ENCODE measurements at regions not wholly inside any gene's neighbourhood (a gene's known extent, or its start where the extent isn't known, plus 50 kb on each side); places are given as distances from the start of the nearest gene placed in this dataset.
A peak's percentile ranks its signal among the peaks of the same experiment; 100 is the strongest.
"Not testable (repeated sequence)": the region's sequence is repeated elsewhere in the genome, so short reads cannot be mapped to it uniquely, and the experiment has no call there.

GRCh38 chr4:9008407-9008806, 136.8 kb upstream of the HMX1 start:
- DNase-seq; H3K4me1 Mint-ChIP-seq (ENCODE audit: low read depth); H3K36me3 Mint-ChIP-seq (ENCODE audit: low read depth); H3K4me3 Mint-ChIP-seq; H3K27me3 Mint-ChIP-seq (ENCODE audit: insufficient read depth); H3K9me3 Mint-ChIP-seq; H3K27ac Mint-ChIP-seq: not testable (repeated sequence)

DNA sequence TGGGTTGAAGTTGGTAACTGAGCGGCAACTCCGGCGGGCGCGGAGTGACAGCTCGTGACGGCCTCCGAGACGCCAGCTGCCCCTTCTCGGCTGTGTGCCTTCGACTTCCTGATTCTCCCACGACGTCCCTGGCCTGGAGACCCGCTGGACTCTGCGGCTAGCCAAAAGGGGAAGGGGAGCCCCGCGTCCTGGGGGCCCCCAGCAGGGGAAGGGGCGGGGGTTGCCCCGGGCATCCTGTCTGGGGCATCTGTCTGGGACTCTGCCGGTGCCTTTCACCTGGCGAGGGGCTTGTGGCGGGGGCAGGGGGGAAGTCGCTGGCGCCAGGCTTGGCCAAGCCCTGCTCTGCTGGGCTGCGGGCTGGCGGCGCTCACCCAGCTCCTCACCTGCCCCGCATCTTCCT, 129.5 kb upstream of the HMX1 start:
- DNase-seq; H3K9me3 Mint-ChIP-seq; H3K36me3 Mint-ChIP-seq (ENCODE audit: low read depth); H3K4me1 Mint-ChIP-seq (ENCODE audit: low read depth); H3K27ac Mint-ChIP-seq; H3K4me3 Mint-ChIP-seq: not testable (repeated sequence)
- H3K27me3 Mint-ChIP-seq (ENCODE audit: insufficient read depth): peaks cover 25% of the 10 kb centered on the region

DNA sequence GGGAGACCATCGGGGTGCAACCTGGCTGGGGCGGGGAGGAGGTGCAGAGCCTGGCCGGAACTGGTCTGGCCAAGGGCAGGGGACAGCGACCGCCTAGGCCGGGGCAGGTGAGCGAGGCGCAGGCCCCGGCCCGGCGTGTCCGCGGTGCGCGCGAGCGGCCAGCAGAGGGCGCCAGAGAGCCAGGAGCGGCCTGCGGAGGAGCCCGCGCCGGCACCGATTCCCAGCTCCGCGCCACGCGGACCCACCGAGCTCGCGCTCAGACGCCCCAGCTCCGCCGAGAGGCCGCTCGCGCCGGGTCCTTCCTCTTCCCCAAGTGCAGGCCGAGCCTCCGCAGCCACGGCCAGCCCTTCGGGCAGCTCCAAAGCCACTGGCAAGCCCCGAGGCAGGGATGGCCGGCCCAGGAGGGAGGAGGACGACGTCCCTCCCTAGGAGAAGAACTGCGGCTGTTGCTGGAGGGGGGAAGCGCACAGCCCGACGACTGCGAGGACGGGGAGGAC, 128.9 kb upstream of the HMX1 start:
- H3K4me3 Mint-ChIP-seq: not testable (repeated sequence)
- H3K27me3 Mint-ChIP-seq (ENCODE audit: insufficient read depth): peaks cover 25% of the 10 kb centered on the region

GRCh38 chr4:8992981-8993380, 121.3 kb upstream of the HMX1 start:
- H3K9me3 Mint-ChIP-seq; H3K4me3 Mint-ChIP-seq; DNase-seq; H3K4me1 Mint-ChIP-seq (ENCODE audit: low read depth); H3K36me3 Mint-ChIP-seq (ENCODE audit: low read depth); H3K27ac Mint-ChIP-seq; H3K27me3 Mint-ChIP-seq (ENCODE audit: insufficient read depth): not testable (repeated sequence)

More for the DNA sequence above, 128.9 kb upstream of the HMX1 start:
- not testable (repeated sequence) for H3K4me1 Mint-ChIP-seq (ENCODE audit: low read depth); H3K36me3 Mint-ChIP-seq (ENCODE audit: low read depth); H3K27ac Mint-ChIP-seq; H3K9me3 Mint-ChIP-seq
- peak; percentile 95 for TF ChIP-seq CTCF (IDR thresholded peaks at IDR 0.05)
- peak; percentile 3 for DNase-seq

DNA sequence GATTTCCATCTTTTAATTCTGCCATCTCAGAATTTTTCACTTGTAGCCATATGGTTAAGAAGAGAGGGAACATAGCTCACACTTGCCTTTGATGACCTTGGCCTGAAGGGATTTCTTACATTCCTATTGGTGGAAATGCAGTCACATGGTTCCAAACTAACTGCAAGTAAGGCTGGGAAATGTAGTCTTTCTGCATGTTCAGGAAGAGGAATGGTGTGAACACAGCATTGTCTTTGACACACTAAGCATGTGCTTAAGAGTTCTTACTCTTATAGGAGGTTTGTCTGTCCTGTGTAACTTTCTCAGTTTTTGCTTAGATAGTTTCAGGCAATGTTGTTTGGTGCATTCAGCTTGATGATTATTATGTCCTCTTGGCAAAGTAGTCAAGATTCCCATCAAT, 119.8 kb upstream of the HMX1 start:
- not testable (repeated sequence) for H3K4me3 Mint-ChIP-seq; H3K36me3 Mint-ChIP-seq (ENCODE audit: low read depth); H3K9me3 Mint-ChIP-seq; H3K27ac Mint-ChIP-seq; H3K27me3 Mint-ChIP-seq (ENCODE audit: insufficient read depth); DNase-seq; H3K4me1 Mint-ChIP-seq (ENCODE audit: low read depth)

GRCh38 chr4:8990341-8990740, 118.7 kb upstream of the HMX1 start:
- not testable (repeated sequence) for H3K4me3 Mint-ChIP-seq; H3K4me1 Mint-ChIP-seq (ENCODE audit: low read depth); DNase-seq; H3K27ac Mint-ChIP-seq; H3K27me3 Mint-ChIP-seq (ENCODE audit: insufficient read depth); H3K9me3 Mint-ChIP-seq; H3K36me3 Mint-ChIP-seq (ENCODE audit: low read depth)

- H3K27ac Mint-ChIP-seq; H3K9me3 Mint-ChIP-seq; H3K27me3 Mint-ChIP-seq (ENCODE audit: insufficient read depth); H3K4me3 Mint-ChIP-seq; H3K4me1 Mint-ChIP-seq (ENCODE audit: low read depth); DNase-seq; H3K36me3 Mint-ChIP-seq (ENCODE audit: low read depth): not testable (repeated sequence)
Measured at GRCh38 chr4:8985786-8986185, 114.1 kb upstream of the HMX1 start.

DNA sequence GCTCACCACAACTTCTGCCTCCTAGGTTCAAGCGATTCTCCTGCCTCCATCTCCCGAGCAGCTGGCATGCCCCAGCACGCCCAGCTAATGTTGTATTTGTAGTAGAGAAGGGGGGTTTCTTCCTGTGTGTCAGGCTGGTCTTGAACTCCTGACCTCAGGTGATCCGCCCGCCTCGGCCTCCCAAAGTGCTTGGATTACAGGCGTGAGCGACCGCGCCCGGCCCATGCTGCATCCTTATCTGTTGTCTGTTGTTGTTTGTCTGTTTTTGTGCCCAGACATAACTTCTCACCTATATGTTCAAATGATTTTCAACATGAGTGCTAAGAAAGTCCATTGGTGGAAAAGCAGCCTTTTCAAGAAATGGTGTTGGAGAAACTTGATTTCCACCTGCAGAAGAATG, 113.0 kb upstream of the HMX1 start:
- not testable (repeated sequence) for H3K36me3 Mint-ChIP-seq (ENCODE audit: low read depth); DNase-seq; H3K9me3 Mint-ChIP-seq; H3K27ac Mint-ChIP-seq; H3K4me3 Mint-ChIP-seq; H3K27me3 Mint-ChIP-seq (ENCODE audit: insufficient read depth); H3K4me1 Mint-ChIP-seq (ENCODE audit: low read depth)

DNA sequence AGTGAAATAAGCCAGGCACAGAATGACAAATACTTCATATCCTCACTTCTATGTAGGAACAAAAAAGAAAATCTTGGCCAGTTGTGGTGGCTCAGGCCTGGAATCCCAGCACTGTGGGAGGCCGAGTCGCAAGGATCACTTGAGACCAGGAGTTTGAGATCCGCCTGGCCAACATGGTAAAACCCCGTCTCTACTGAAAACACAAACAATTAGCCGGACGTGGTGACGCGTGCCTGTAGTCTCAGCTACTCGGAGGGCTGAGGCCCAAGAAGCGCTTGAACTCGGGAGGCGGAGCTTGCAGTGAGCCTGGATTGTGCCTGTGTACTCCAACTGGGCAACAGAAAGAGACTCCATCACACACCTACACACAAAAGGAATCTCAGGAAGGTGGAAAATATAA, 112.3 kb upstream of the HMX1 start:
- H3K27ac Mint-ChIP-seq; DNase-seq; H3K4me3 Mint-ChIP-seq; H3K36me3 Mint-ChIP-seq (ENCODE audit: low read depth); H3K4me1 Mint-ChIP-seq (ENCODE audit: low read depth); H3K9me3 Mint-ChIP-seq; H3K27me3 Mint-ChIP-seq (ENCODE audit: insufficient read depth): not testable (repeated sequence)

GRCh38 chr4:8976466-8977128, 105.0 kb upstream of the HMX1 start:
- H3K27me3 Mint-ChIP-seq (ENCODE audit: insufficient read depth); DNase-seq; H3K4me1 Mint-ChIP-seq (ENCODE audit: low read depth); H3K36me3 Mint-ChIP-seq (ENCODE audit: low read depth); H3K4me3 Mint-ChIP-seq; H3K27ac Mint-ChIP-seq: not testable (repeated sequence)
- peaks cover 23% of the 10 kb centered on the region for H3K9me3 Mint-ChIP-seq

GRCh38 chr4:8972635-8973034, 101.0 kb upstream of the HMX1 start:
- not testable (repeated sequence) for H3K27me3 Mint-ChIP-seq (ENCODE audit: insufficient read depth); H3K27ac Mint-ChIP-seq; H3K4me3 Mint-ChIP-seq; H3K4me1 Mint-ChIP-seq (ENCODE audit: low read depth); DNase-seq; H3K36me3 Mint-ChIP-seq (ENCODE audit: low read depth)
- peaks cover 26% of the 10 kb centered on the region for H3K9me3 Mint-ChIP-seq

GRCh38 chr4:8965896-8966295, 94.3 kb upstream of the HMX1 start:
- not testable (repeated sequence) for H3K4me1 Mint-ChIP-seq (ENCODE audit: low read depth); H3K27ac Mint-ChIP-seq; H3K27me3 Mint-ChIP-seq (ENCODE audit: insufficient read depth); DNase-seq; H3K4me3 Mint-ChIP-seq; H3K36me3 Mint-ChIP-seq (ENCODE audit: low read depth)
- peaks cover 11% of the 10 kb centered on the region; the same call in 1 of the 2 replicates for H3K9me3 Mint-ChIP-seq

DNA sequence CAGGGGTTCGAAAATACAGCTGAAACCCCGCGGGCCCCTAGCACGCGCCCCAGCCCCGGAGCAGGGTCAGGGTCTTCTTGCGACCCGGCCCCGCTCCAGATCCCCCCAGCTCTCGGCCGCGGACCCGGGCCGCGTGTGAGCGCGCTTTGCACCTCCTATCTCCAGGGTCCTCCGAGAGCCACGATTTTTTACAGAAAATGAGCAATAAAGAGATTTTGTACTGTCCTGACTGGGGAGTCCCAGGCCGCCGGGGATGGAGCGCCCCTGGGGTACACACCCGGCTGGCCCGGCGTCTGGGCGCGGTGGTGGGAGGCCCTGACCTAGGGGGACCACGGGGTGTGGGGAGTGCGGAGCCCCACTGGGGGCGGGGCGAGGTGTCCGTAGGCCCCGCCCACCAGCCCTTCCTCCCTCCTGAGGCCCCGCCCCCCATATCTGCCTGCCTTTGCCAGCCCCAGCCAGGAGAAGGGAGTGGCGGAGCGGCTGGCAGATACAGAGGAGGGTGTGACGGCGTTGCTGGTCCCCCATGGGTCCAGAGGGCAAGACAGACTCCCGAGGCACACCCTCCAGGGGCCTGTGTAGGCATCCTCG, 92.7 kb upstream of the HMX1 start:
- not testable (repeated sequence) for H3K36me3 Mint-ChIP-seq (ENCODE audit: low read depth); H3K27me3 Mint-ChIP-seq (ENCODE audit: insufficient read depth); H3K27ac Mint-ChIP-seq; DNase-seq; H3K4me3 Mint-ChIP-seq; H3K4me1 Mint-ChIP-seq (ENCODE audit: low read depth)
- peaks cover 16% of the 10 kb centered on the region; the same call in 1 of the 2 replicates for H3K9me3 Mint-ChIP-seq

Measured in HFFc6 (cell line).